Activated CD8-positive, alpha-beta memory T cell treated with anti-CD3 and anti-CD28 coated beads for 36 hours (primary cell): ENCODE measurements at regions not wholly inside any gene's neighbourhood (a gene's known extent, or its start where the extent isn't known, plus 50 kb on each side); places are given as distances from the start of the nearest gene placed in this dataset.

Experiments
- CTCF ChIA-PET: fragments of 350-600 bp; sonication (Branson Sonifier 250); formaldehyde crosslinking; loops from one replicate; lab custom pipeline; 2021; ENCODE audit warnings: antibody characterized with exemption; lab: Charles Lee
- POLR2A ChIA-PET: fragments of 350-600 bp; sonication (Branson Sonifier 250); formaldehyde crosslinking; loops from one replicate; lab custom pipeline; 2021; ENCODE audit warnings: antibody characterized with exemption; lab: Charles Lee

DNA sequence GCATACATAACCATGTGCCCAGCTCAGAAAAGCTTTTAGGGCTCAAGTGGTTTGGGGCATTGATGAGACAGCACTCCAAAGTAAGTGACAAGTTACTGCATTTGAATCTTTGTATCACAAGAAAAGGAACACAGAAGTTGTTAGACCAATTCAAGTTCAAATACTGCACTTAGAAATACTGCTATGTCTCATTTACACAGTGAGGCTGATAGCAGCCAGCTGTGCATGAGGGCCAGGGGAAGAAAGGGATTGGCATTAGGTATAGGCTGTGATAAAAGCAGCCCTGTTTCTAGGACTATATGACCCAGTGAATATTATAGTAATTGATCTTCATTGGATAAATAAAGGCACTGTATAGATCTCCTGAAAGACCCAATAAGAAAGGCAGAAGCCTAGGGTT is 197.8 kb upstream of the SORCS1 start:
- POLR2A ChIA-PET = no interaction called here
- CTCF ChIA-PET = no interaction called here

DNA sequence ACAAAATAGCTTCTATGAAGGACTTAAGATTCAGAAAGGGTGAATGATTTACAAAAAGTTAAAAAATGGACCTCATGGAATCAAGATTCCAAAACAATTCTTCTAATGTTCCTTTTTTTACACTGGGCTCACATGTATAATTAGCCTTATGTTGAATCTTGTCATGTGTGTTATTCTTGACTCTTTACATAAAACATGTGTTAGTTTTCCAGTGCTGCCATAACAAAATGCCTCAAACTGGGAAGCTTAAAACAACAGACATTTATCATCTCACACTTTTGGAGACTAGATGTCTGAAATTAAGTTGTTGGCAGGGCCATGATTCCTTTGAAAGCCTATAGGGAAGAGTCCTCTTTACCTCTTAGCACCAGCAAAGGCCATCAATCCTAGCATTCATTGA is 192.5 kb upstream of the SORCS1 start:
- ChIA-PET CTCF (no interaction called here), POLR2A (no interaction called here)

DNA sequence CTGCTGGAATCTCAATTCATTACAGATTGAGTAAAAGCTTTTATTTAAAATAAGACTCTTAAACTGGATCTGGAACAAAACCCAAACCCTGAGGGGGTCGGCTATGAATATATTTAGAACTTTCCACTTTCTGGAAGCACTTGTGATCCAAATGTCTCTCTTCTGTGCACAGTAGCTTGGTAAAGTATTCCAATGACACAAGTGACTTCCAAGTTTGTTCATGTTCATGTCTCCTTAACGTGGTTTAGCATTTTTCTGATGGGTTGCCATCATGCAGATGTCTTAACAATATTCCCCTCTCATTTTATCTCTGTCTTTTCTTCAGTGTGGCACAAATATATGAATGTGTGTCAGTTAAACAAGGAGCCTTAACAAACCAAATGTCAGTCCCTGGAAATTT is 191.9 kb upstream of the SORCS1 start:
- CTCF ChIA-PET = no interaction called here
- POLR2A ChIA-PET = no interaction called here

DNA sequence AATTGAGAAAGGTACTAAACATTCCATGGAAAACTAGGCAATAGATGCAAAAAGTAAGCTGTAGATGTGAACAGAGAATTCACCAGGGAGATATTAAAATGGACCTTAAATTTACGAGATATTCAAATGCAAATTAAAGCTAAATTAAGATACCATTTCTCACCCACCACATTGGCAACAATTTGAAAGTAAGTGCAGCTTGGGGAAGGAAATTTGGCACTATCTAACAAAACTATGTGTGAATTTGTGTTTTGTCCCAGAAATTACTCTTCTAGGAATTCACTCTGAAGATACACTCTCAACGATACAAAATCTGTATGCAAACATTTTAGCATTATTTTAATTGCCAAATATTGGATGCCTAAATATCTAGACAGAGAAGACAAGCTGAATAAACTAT is 178.2 kb upstream of the SORCS1 start:
- CTCF ChIA-PET = no interaction called here
- POLR2A ChIA-PET = no interaction called here

DNA sequence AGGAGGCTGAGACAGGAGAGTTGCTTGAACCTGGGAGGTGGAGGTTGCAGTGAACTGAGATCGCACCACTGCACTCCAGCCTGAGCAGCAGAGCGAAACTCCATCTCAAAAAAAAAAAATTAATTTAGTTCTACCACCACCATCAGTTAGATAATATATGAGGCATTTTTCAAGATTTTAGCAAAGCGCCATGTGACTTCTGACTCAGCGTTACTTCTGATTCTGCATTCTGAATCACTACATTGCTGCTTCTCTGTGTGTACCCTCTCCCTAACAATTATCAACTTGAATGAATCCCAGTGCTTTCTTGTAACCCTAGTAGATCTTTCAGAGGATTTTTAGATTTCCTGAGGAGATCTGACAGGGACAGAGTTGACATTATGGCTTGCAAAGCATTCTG is 176.8 kb upstream of the SORCS1 start:
- ChIA-PET POLR2A (no interaction called here), CTCF (no interaction called here)

DNA sequence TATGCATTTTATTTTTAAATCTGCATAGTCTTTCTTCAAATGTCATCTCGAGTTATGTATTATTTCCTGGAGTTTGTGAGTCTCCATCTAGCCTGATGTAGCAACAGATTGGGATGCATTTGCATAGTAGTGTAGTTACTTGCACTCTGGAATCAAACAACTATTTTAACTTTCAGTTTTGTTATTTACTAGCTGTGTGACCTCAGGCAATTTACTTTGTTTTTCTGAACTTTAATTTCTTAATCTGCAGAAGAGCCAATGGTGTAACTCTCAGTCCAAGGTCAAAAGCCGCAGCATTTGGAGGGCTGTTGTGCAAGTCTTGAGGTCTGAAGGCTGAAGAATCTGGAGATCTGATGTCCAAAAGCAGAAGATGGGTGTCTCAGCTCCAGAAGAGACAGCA is 175.8 kb upstream of the SORCS1 start:
- CTCF ChIA-PET = no interaction called here
- POLR2A ChIA-PET = no interaction called here

DNA sequence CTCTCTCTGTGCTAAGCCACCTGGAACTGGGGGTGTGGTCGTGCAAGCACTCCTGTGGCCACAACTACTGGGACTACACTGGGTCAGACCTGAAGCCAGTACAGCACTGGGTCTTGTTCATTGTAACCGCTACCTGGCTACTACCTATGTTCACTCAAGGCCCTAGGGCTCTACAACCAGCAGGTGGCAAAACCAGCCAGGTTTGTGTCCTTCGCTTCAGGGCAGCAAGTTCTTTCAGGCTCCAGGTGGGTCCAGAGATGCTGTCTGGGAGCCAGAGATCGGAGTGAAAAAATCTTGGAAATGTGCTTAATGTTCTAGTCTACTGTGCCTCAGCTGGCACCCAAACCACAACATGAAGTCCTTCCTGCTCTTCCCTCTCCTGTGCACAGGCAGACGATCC is 171.6 kb upstream of the SORCS1 start:
- ChIA-PET POLR2A (no interaction called here), CTCF (no interaction called here)

DNA sequence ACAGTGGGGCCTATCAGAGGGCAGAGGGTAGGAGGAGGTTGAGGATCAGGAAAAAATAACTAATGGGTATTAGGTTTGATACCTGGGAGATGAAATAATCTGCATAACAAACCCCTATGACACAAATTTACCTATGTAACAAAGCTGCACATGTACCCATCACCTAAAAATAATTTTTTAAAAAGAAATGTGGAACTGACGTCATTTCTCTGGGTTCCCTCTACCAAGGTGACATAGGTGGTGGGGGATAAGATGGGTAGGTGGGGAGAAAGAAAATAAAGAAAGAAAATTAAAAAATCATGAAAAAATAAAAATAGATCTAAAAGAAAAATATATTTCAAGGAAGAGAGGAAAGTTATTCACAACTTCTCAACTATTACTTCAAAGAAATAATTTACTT is 153.1 kb upstream of the SORCS1 start:
- ChIA-PET POLR2A (no interaction called here), CTCF (no interaction called here)

DNA sequence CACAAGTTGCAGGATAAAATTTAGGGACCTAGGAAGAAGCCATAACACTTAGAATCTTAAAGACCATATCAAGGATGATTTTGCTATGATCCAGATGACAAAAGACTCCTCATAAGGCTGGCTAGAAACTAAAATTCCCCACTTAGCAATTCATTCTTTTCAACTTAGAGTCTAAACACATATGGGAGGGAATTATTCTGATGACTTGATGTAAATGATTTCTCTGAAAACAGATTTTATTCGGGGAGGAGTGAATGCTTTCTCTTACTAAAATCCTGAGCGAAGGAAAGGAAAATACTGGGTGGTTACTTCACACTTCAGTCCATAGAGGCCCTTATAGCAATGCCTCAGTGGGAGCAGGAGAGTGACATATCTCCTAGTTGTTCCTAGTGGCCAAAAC is 138.7 kb upstream of the SORCS1 start:
- ChIA-PET CTCF (no interaction called here), POLR2A (no interaction called here)

DNA sequence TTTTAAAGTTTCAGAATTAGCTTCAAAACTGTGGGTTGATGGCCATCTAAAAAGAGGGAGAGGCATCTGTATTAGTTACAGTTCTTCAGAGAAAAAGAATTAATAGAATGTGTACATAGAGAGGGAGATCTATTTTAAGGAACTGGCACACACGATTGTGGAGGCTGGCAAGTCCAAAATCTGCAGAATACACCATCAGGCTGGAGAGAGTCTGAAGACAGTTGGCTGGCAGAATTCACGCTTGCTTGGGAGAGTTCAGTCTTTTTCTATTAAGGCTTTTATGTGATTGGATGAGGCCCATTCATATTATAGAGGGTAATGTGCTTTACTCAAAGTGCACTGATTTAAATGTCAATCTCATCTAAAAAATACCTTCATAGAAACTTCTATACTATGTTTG is 135.1 kb upstream of the SORCS1 start:
- ChIA-PET CTCF (no interaction called here), POLR2A (no interaction called here)

DNA sequence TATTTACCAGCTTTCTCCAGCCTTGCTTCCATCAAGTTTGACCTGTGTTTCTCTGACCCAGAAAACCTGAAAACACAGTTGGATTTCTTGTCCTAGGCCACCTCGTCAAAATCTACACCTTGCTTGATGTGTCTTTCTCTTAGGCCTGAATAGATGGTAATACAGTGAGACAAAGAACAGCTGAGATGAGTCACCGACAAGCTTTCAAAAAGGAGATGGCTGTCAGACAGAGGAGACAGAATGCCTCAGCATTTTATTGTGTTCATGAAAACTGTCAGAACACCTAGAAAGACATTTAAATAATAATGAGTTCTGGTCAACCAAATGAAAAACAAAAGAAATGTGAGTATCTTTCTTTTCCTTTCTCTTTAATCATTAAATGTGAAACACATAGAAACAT is 119.7 kb upstream of the SORCS1 start:
- POLR2A ChIA-PET = no interaction called here

DNA sequence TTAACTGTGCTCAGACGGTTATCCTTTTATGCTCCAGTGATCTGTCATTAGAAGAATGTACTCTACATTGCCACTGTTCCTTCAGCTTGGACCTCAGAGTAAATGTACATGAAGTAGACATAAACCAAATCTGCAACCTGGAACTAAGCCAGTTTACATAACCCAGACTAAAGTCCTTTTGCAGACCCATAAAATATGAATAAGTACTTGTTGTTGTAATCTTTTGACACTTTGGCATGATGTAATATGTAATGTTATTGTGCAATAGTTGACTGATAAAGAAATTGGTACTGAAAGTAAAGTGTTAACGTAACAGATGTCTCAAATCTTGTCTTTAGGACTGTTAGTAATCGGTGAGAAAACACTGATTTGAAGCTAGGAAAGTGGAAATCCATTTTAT is 115.8 kb upstream of the SORCS1 start:
- POLR2A ChIA-PET = no interaction called here

More for the DNA sequence above, 119.7 kb upstream of the SORCS1 start:
- CTCF ChIA-PET = no interaction called here

DNA sequence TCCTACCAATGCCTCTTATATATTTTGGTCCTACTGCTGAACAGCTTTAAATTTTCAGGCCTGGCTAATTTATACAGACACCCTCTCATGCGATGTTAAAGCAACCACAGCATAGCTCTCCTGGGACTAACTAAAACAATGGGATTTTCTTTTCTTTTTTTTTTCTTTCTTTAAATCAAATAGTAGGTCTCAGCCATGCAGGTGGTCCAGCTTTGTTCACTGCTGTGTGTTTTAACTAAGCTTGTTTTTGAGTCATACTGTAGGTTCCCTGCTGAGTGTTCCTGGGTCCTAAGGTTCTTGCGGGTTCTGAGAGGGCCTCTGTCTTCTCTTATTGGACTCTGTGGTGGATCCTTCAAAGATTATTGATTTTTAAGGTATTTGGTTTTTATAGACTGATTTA is 113.1 kb upstream of the SORCS1 start:
- POLR2A ChIA-PET = no interaction called here
- CTCF ChIA-PET = no interaction called here

More for the DNA sequence above, 115.8 kb upstream of the SORCS1 start:
- CTCF ChIA-PET = no interaction called here

DNA sequence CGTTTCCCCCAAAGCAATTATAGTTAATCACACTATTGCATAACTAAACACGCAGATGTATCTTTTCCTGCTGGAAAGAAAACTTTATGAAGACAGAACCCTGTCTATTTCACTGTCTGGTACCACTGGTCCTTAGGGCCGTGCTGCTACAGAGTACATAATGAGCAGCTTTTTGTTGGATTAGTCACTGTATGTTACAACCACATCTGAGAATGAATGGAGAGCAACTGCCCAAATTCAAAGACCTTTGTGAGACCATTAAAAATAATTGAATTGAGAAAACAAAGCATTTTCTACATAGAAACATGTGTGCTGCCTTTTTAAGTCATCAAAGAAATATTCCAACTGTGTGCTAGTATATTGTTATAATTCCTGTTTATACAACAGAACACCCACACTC is 111.3 kb upstream of the SORCS1 start:
- CTCF ChIA-PET = no interaction called here
- POLR2A ChIA-PET = no interaction called here

DNA sequence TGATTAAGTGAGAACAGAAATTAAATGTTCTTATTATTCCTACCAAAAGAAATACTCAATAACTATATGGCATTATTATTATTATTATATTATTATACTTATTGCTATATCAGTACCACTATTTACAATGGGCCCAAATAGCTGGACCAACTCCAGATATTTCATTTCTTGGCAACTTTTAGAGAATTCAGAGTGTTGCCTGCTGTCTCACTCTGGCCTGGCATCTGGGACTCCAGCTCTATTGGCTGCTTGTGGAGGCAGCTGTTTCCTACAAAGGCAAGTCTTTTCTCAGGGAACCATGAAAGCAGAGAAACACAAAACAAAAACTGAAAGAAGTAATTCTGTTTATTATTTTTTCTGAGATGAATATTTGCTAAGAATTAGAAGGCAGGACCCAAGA is 105.1 kb upstream of the SORCS1 start:
- POLR2A ChIA-PET = no interaction called here
- CTCF ChIA-PET = no interaction called here

DNA sequence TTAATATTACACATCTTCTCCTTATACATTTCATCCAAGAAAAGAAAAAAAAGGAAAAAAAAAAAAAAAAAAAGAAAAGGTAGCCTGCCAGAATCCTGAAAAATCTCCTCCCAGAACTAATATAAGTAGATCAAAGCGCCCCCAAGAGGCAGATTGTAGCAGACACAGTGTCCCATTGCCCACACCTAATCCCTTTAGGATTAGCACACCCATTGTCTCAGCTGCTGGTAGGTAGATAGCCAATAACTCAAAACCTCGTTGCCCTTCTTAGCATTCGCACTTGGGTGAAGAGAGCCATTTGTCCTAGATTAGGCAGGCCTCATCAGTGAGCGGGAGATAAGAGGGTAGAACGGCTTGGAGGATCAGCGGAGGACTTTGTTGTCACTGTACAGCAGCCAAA is 100.2 kb upstream of the SORCS1 start:
- ChIA-PET CTCF (no interaction called here), POLR2A (no interaction called here)

DNA sequence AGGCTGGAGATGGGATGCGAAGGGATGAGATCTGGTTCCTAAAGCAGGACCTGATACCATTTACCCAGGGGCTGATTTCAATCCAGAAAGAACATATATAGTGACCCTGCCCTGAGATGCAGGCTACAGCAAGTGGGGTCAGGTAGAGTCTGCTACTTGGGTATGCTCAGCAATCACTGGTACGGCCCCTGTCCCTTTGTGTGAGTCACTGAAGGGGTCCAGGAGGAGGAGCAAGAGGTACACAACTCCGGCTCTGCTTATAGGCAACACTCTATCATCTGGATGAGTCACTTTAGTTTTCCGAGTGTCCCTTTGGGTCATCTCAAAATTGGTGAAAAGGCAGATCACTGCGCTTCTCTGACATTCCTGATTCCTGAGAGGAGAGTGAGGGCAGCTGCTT is 79.6 kb upstream of the SORCS1 start:
- CTCF ChIA-PET = no interaction called here
- POLR2A ChIA-PET = no interaction called here

DNA sequence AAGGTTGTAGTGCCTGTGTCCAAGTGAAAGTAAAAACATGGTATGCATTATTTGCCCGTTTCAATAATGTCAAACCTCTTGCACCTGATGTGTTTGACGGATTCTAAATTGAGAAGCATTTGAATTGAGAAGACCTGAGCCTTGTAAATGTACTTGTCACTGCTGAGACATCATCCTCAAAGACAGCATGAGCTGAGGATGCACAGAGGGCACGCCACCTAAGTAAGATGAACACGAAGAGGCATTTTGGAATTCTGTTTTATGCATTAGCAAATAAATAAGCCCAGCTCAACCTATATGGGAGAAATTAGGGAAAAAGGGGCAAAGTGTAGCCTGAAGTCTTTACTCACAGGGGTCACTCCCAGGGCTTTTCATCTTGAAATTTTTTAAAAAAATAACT is 73.8 kb upstream of the SORCS1 start:
- ChIA-PET CTCF (no interaction called here), POLR2A (no interaction called here)

DNA sequence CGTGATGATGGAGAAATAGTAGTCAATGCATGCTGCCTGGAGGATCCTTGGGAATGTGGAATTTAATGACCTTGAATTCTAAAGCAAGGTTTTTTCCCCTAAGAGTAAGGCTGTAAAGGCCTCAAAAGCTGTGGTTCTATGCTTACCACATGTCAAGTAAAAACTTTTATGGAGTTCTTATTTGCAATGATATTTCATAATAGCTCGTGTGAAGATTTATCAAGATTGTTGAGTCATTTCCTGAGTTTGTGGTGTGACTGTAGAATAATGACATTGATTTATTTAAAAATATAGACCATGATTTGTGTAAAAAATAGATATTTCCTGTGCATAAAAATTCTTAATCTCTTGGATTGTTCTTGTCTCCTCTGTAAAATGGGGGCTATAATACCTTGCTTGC is 67.5 kb upstream of the SORCS1 start:
- POLR2A ChIA-PET = no interaction called here
- CTCF ChIA-PET = no interaction called here

DNA sequence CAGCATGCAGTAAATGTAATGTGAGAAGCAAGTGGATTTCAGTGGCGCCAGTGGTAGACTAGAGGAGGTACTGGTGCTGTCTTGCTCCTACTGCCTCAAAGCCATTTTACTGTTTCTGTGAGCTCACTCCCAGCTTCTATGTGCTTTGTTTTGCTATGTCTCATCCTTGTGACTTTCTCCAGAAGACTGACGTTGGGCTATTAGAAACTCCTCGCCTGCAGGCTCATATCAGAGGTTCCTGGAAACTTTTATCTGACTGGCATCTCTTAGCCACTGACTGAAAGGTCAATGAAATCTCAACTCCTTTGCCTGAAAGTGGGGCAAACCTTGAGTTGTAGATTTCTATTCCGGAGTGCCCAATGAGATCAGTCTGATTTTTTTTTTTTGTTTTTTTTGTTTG is 66.4 kb upstream of the SORCS1 start:
- ChIA-PET CTCF (no interaction called here), POLR2A (no interaction called here)

DNA sequence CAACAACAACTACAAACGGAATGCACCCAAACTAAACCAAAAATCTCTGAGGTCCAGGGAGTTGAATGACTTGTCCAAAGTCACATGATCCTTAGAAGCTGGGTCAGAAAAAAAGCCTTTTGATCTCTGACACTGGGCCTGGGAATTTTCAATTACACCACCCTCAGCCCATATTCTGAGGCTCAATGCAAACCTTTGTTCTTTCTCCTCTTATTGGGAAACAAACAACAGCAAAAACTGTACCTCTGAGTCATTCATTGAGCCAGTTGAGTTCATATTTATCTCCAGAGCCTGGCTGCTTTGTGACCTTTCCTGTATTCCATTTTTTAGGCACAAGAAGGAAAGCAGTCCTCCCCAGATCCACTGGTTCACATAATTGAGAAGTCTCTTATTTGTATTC is 51.2 kb upstream of the SORCS1 start:
- ChIA-PET CTCF (no interaction called here), POLR2A (no interaction called here)
